ENCODE measurements at regions not wholly inside any gene's neighbourhood (a gene's known extent, or its start where the extent isn't known, plus 50 kb on each side); places are given as distances from the start of the nearest gene placed in this dataset.
"Not testable (repeated sequence)": the region's sequence is repeated elsewhere in the genome, so short reads cannot be mapped to it uniquely, and the experiment has no call there.

- H3K27ac ChIP-seq (ENCODE audit: insufficient read depth in 1 of 2, low read depth in 1 of 2, low read length in 2 of 2, poor library complexity in 1 of 2, severe bottlenecking in 2 of 2): no peak overlapping the region
- no peaks in the 10 kb centered on the region for H3K27me3 ChIP-seq (replicated peaks in 2 of 5; ENCODE audit: control insufficient read depth in 4 of 5, insufficient read depth in 5 of 5, low read length in 4 of 5)
- H3K9me3 ChIP-seq (ENCODE audit: control extremely low read depth in 1 of 5, control insufficient read depth in 4 of 5, insufficient read depth in 2 of 5, low read depth in 1 of 5, low read length in 4 of 5): no peaks in the 10 kb centered on the region
- ChIA-PET POLR2A (no interaction called here), CTCF (no interaction called here)
- 94% methylated on average over 2 of the region's 3 CpGs for WGBS (ENCODE audit: insufficient coverage)
- H3K4me3 ChIP-seq (ENCODE audit: control insufficient read depth in 1 of 7, extremely low read depth in 1 of 7, insufficient read depth in 4 of 7, low read depth in 2 of 7, low read length in 6 of 7): no peak overlapping the region
- no peak for DNase-seq
- no peaks in the 10 kb centered on the region for H3K36me3 ChIP-seq (ENCODE audit: control insufficient read depth in 4 of 4, insufficient read depth in 4 of 4, low read length in 3 of 4)
- no peaks in the 10 kb centered on the region for H3K4me1 ChIP-seq (ENCODE audit: control extremely low read depth in 1 of 4, control insufficient read depth in 4 of 4, insufficient read depth in 4 of 4, low read length in 3 of 4)
Measured at GRCh38 chrX:6946168-6946567, 201.3 kb upstream of the STS start.

- no peaks in the 10 kb centered on the region for H3K4me1 ChIP-seq (ENCODE audit: control extremely low read depth in 1 of 4, control insufficient read depth in 4 of 4, insufficient read depth in 4 of 4, low read length in 3 of 4)
- no peaks in the 10 kb centered on the region for H3K36me3 ChIP-seq (ENCODE audit: control insufficient read depth in 4 of 4, insufficient read depth in 4 of 4, low read length in 3 of 4)
- no peaks in the 10 kb centered on the region for H3K9me3 ChIP-seq (ENCODE audit: control extremely low read depth in 1 of 5, control insufficient read depth in 4 of 5, insufficient read depth in 2 of 5, low read depth in 1 of 5, low read length in 4 of 5)
- H3K4me3 ChIP-seq (ENCODE audit: control insufficient read depth in 1 of 7, extremely low read depth in 1 of 7, insufficient read depth in 4 of 7, low read depth in 2 of 7, low read length in 6 of 7): no peak overlapping the region
- POLR2A ChIA-PET: no interaction called here
- no peak overlapping the region for H3K27ac ChIP-seq (ENCODE audit: insufficient read depth in 1 of 2, low read depth in 1 of 2, low read length in 2 of 2, poor library complexity in 1 of 2, severe bottlenecking in 2 of 2)
- DNase-seq: no peak
- CTCF ChIA-PET: no interaction called here
- no peaks in the 10 kb centered on the region for H3K27me3 ChIP-seq (replicated peaks in 2 of 5; ENCODE audit: control insufficient read depth in 4 of 5, insufficient read depth in 5 of 5, low read length in 4 of 5)
Measured at GRCh38 chrX:6941041-6941440, 206.5 kb upstream of the STS start.

- H3K4me1 ChIP-seq (ENCODE audit: control extremely low read depth in 1 of 4, control insufficient read depth in 4 of 4, insufficient read depth in 4 of 4, low read length in 3 of 4); H3K27me3 ChIP-seq (replicated peaks in 2 of 5; ENCODE audit: control insufficient read depth in 4 of 5, insufficient read depth in 5 of 5, low read length in 4 of 5); H3K9me3 ChIP-seq (ENCODE audit: control extremely low read depth in 1 of 5, control insufficient read depth in 4 of 5, insufficient read depth in 2 of 5, low read depth in 1 of 5, low read length in 4 of 5); DNase-seq; CTCF ChIA-PET; H3K36me3 ChIP-seq (ENCODE audit: control insufficient read depth in 4 of 4, insufficient read depth in 4 of 4, low read length in 3 of 4); H3K27ac ChIP-seq (ENCODE audit: insufficient read depth in 1 of 2, low read depth in 1 of 2, low read length in 2 of 2, poor library complexity in 1 of 2, severe bottlenecking in 2 of 2); H3K4me3 ChIP-seq (ENCODE audit: control insufficient read depth in 1 of 7, extremely low read depth in 1 of 7, insufficient read depth in 4 of 7, low read depth in 2 of 7, low read length in 6 of 7); POLR2A ChIA-PET: not testable (repeated sequence)
- 90% methylated on average over 2 of the region's 9 CpGs for WGBS (ENCODE audit: insufficient coverage)
Measured at GRCh38 chrX:6932942-6933341, 214.6 kb upstream of the STS start.

GRCh38 chrX:6930307-6930849 lies 217.1 kb upstream of the STS start:
- H3K4me1 ChIP-seq (ENCODE audit: control extremely low read depth in 1 of 4, control insufficient read depth in 4 of 4, insufficient read depth in 4 of 4, low read length in 3 of 4): no peaks in the 10 kb centered on the region
- H3K27me3 ChIP-seq (replicated peaks in 2 of 5; ENCODE audit: control insufficient read depth in 4 of 5, insufficient read depth in 5 of 5, low read length in 4 of 5): no peaks in the 10 kb centered on the region
- H3K36me3 ChIP-seq (ENCODE audit: control insufficient read depth in 4 of 4, insufficient read depth in 4 of 4, low read length in 3 of 4): no peaks in the 10 kb centered on the region
- 49% methylated on average over 3 of the region's 4 CpGs for WGBS (ENCODE audit: insufficient coverage)
- no peak overlapping the region for H3K4me3 ChIP-seq (ENCODE audit: control insufficient read depth in 1 of 7, extremely low read depth in 1 of 7, insufficient read depth in 4 of 7, low read depth in 2 of 7, low read length in 6 of 7)
- no peaks in the 10 kb centered on the region for H3K9me3 ChIP-seq (ENCODE audit: control extremely low read depth in 1 of 5, control insufficient read depth in 4 of 5, insufficient read depth in 2 of 5, low read depth in 1 of 5, low read length in 4 of 5)
- CTCF ChIA-PET: no interaction called here
- no peak for DNase-seq
- POLR2A ChIA-PET: no interaction called here
- no peak overlapping the region for H3K27ac ChIP-seq (ENCODE audit: insufficient read depth in 1 of 2, low read depth in 1 of 2, low read length in 2 of 2, poor library complexity in 1 of 2, severe bottlenecking in 2 of 2)

GRCh38 chrX:6924443-6925077 lies 223.0 kb upstream of the STS start:
- ChIA-PET POLR2A (no interaction called here), CTCF (no interaction called here)
- H3K4me1 ChIP-seq (ENCODE audit: control extremely low read depth in 1 of 4, control insufficient read depth in 4 of 4, insufficient read depth in 4 of 4, low read length in 3 of 4): no peaks in the 10 kb centered on the region
- H3K27ac ChIP-seq (ENCODE audit: insufficient read depth in 1 of 2, low read depth in 1 of 2, low read length in 2 of 2, poor library complexity in 1 of 2, severe bottlenecking in 2 of 2): no peak overlapping the region
- no peak for DNase-seq
- 100% methylated on average over 5 of the region's 8 CpGs for WGBS (ENCODE audit: insufficient coverage)
- no peaks in the 10 kb centered on the region for H3K36me3 ChIP-seq (ENCODE audit: control insufficient read depth in 4 of 4, insufficient read depth in 4 of 4, low read length in 3 of 4)
- no peak overlapping the region for H3K4me3 ChIP-seq (ENCODE audit: control insufficient read depth in 1 of 7, extremely low read depth in 1 of 7, insufficient read depth in 4 of 7, low read depth in 2 of 7, low read length in 6 of 7)
- H3K9me3 ChIP-seq (ENCODE audit: control extremely low read depth in 1 of 5, control insufficient read depth in 4 of 5, insufficient read depth in 2 of 5, low read depth in 1 of 5, low read length in 4 of 5): no peaks in the 10 kb centered on the region
- H3K27me3 ChIP-seq (replicated peaks in 2 of 5; ENCODE audit: control insufficient read depth in 4 of 5, insufficient read depth in 5 of 5, low read length in 4 of 5): no peaks in the 10 kb centered on the region

GRCh38 chrX:6917666-6918065 lies 229.8 kb upstream of the STS start:
- 80% methylated on average over 5 of the region's 6 CpGs for WGBS (ENCODE audit: insufficient coverage)
- H3K36me3 ChIP-seq (ENCODE audit: control insufficient read depth in 4 of 4, insufficient read depth in 4 of 4, low read length in 3 of 4): no peaks in the 10 kb centered on the region
- H3K4me3 ChIP-seq (ENCODE audit: control insufficient read depth in 1 of 7, extremely low read depth in 1 of 7, insufficient read depth in 4 of 7, low read depth in 2 of 7, low read length in 6 of 7): no peak overlapping the region
- H3K27me3 ChIP-seq (replicated peaks in 2 of 5; ENCODE audit: control insufficient read depth in 4 of 5, insufficient read depth in 5 of 5, low read length in 4 of 5): no peaks in the 10 kb centered on the region
- ChIA-PET POLR2A (no interaction called here), CTCF (no interaction called here)
- no peaks in the 10 kb centered on the region for H3K9me3 ChIP-seq (ENCODE audit: control extremely low read depth in 1 of 5, control insufficient read depth in 4 of 5, insufficient read depth in 2 of 5, low read depth in 1 of 5, low read length in 4 of 5)
- no peaks in the 10 kb centered on the region for H3K4me1 ChIP-seq (ENCODE audit: control extremely low read depth in 1 of 4, control insufficient read depth in 4 of 4, insufficient read depth in 4 of 4, low read length in 3 of 4)
- H3K27ac ChIP-seq (ENCODE audit: insufficient read depth in 1 of 2, low read depth in 1 of 2, low read length in 2 of 2, poor library complexity in 1 of 2, severe bottlenecking in 2 of 2): no peak overlapping the region
- DNase-seq: no peak

GRCh38 chrX:6910218-6910617 lies 237.3 kb upstream of the STS start:
- Histone ChIP-seq H3K27me3 (replicated peaks in 2 of 5; ENCODE audit: control insufficient read depth in 4 of 5, insufficient read depth in 5 of 5, low read length in 4 of 5) (no peaks in the 10 kb centered on the region), H3K36me3 (ENCODE audit: control insufficient read depth in 4 of 4, insufficient read depth in 4 of 4, low read length in 3 of 4) (no peaks in the 10 kb centered on the region), H3K4me3 (ENCODE audit: control insufficient read depth in 1 of 7, extremely low read depth in 1 of 7, insufficient read depth in 4 of 7, low read depth in 2 of 7, low read length in 6 of 7) (no peak overlapping the region), H3K27ac (ENCODE audit: insufficient read depth in 1 of 2, low read depth in 1 of 2, low read length in 2 of 2, poor library complexity in 1 of 2, severe bottlenecking in 2 of 2) (no peak overlapping the region), H3K9me3 (ENCODE audit: control extremely low read depth in 1 of 5, control insufficient read depth in 4 of 5, insufficient read depth in 2 of 5, low read depth in 1 of 5, low read length in 4 of 5) (no peaks in the 10 kb centered on the region), H3K4me1 (ENCODE audit: control extremely low read depth in 1 of 4, control insufficient read depth in 4 of 4, insufficient read depth in 4 of 4, low read length in 3 of 4) (no peaks in the 10 kb centered on the region)
- POLR2A ChIA-PET: no interaction called here
- CTCF ChIA-PET: no interaction called here
- no peak for DNase-seq
